ENCODE measurements at regions not wholly inside any gene's neighbourhood (a gene's known extent, or its start where the extent isn't known, plus 50 kb on each side); places are given as distances from the start of the nearest gene placed in this dataset.

GRCh38 chr13:73918691-73919090, 215.5 kb downstream of the KLF12 start:
- in situ Hi-C loops (cut with MboI; ENCODE audit: low pct_unique_long_range_greater_than_20kb, low sequenced_read_pairs), result no loop called here
- no peak for DNase-seq

- in situ Hi-C loops (cut with MboI; ENCODE audit: low pct_unique_long_range_greater_than_20kb, low sequenced_read_pairs), result no loop called here
- no peak for DNase-seq
Measured at GRCh38 chr13:73913751-73914518, 220.3 kb downstream of the KLF12 start.

- in situ Hi-C loops (cut with MboI; ENCODE audit: low pct_unique_long_range_greater_than_20kb, low sequenced_read_pairs), result no loop called here
- no peak for DNase-seq
Measured at GRCh38 chr13:73913079-73913740, 221.0 kb downstream of the KLF12 start.

- no peak for DNase-seq
- in situ Hi-C loops (cut with MboI; ENCODE audit: low pct_unique_long_range_greater_than_20kb, low sequenced_read_pairs), result no loop called here
Measured at GRCh38 chr13:73911361-73911760, 222.8 kb downstream of the KLF12 start.

GRCh38 chr13:73910733-73911132, 223.5 kb downstream of the KLF12 start:
- DNase-seq, result no peak
- in situ Hi-C loops (cut with MboI; ENCODE audit: low pct_unique_long_range_greater_than_20kb, low sequenced_read_pairs), result no loop called here

- in situ Hi-C loops (cut with MboI; ENCODE audit: low pct_unique_long_range_greater_than_20kb, low sequenced_read_pairs), result no loop called here
- DNase-seq, result no peak
Measured at GRCh38 chr13:73908809-73909208, 225.4 kb downstream of the KLF12 start.

- DNase-seq, result no peak
- in situ Hi-C loops (cut with MboI; ENCODE audit: low pct_unique_long_range_greater_than_20kb, low sequenced_read_pairs), result no loop called here
Measured at GRCh38 chr13:73904625-73905024, 229.6 kb downstream of the KLF12 start.

- in situ Hi-C loops (cut with MboI; ENCODE audit: low pct_unique_long_range_greater_than_20kb, low sequenced_read_pairs), result no loop called here
- DNase-seq, result no peak
Measured at GRCh38 chr13:73903561-73903960, 230.6 kb downstream of the KLF12 start.

GRCh38 chr13:73902847-73903246, 231.4 kb downstream of the KLF12 start:
- no peak for DNase-seq

GRCh38 chr13:73902296-73902695, 231.9 kb downstream of the KLF12 start:
- in situ Hi-C loops (cut with MboI; ENCODE audit: low pct_unique_long_range_greater_than_20kb, low sequenced_read_pairs), result no loop called here
- DNase-seq, result no peak

More at GRCh38 chr13:73902847-73903246, 231.4 kb downstream of the KLF12 start:
- in situ Hi-C loops (cut with MboI; ENCODE audit: low pct_unique_long_range_greater_than_20kb, low sequenced_read_pairs), result no loop called here

- in situ Hi-C loops (cut with MboI; ENCODE audit: low pct_unique_long_range_greater_than_20kb, low sequenced_read_pairs), result no loop called here
- DNase-seq, result no peak
Measured at GRCh38 chr13:73901324-73902068, 232.7 kb downstream of the KLF12 start.

GRCh38 chr13:73900591-73900990, 233.6 kb downstream of the KLF12 start:
- DNase-seq, result no peak
- in situ Hi-C loops (cut with MboI; ENCODE audit: low pct_unique_long_range_greater_than_20kb, low sequenced_read_pairs), result no loop called here

- in situ Hi-C loops (cut with MboI; ENCODE audit: low pct_unique_long_range_greater_than_20kb, low sequenced_read_pairs), result no loop called here
- DNase-seq, result no peak
Measured at GRCh38 chr13:73898899-73899298, 235.3 kb downstream of the KLF12 start.

GRCh38 chr13:73898276-73898675, 235.9 kb downstream of the KLF12 start:
- no peak for DNase-seq
- in situ Hi-C loops (cut with MboI; ENCODE audit: low pct_unique_long_range_greater_than_20kb, low sequenced_read_pairs), result no loop called here

GRCh38 chr13:73894995-73895571, 239.1 kb downstream of the KLF12 start:
- in situ Hi-C loops (cut with MboI; ENCODE audit: low pct_unique_long_range_greater_than_20kb, low sequenced_read_pairs), result no loop called here

GRCh38 chr13:73893833-73894232, 240.4 kb downstream of the KLF12 start:
- DNase-seq, result no peak
- in situ Hi-C loops (cut with MboI; ENCODE audit: low pct_unique_long_range_greater_than_20kb, low sequenced_read_pairs), result no loop called here

More at GRCh38 chr13:73894995-73895571, 239.1 kb downstream of the KLF12 start:
- DNase-seq, result no peak

GRCh38 chr13:73891805-73892204, 242.4 kb downstream of the KLF12 start:
- in situ Hi-C loops (cut with MboI; ENCODE audit: low pct_unique_long_range_greater_than_20kb, low sequenced_read_pairs), result no loop called here
- no peak for DNase-seq

GRCh38 chr13:73883162-73883561, 251.0 kb downstream of the KLF12 start:
- in situ Hi-C loops (cut with MboI; ENCODE audit: low pct_unique_long_range_greater_than_20kb, low sequenced_read_pairs), result no loop called here
- no peak for DNase-seq

- DNase-seq, result no peak
- in situ Hi-C loops (cut with MboI; ENCODE audit: low pct_unique_long_range_greater_than_20kb, low sequenced_read_pairs), result no loop called here
Measured at GRCh38 chr13:73880365-73880764, 253.8 kb downstream of the KLF12 start.
